Upper lobe of right lung (tissue), 1 donor: ENCODE measurements at regions not wholly inside any gene's neighbourhood (a gene's known extent, or its start where the extent isn't known, plus 50 kb on each side); places are given as distances from the start of the nearest gene placed in this dataset.

ENCODE experiments used
- ATAC-seq: fragments of 200-7000 bp; cut with Tn5 transposase; one replicate; pipeline ENCODE4 v1.9.1; 2020; ENCODE audit warnings: mild to moderate bottlenecking, moderate library complexity
- DNase-seq: peaks from one replicate; pipeline ENCODE4 v3.0.0-alpha.2; 2020
- H3K27ac ChIP-seq: fragments of 200-600 bp; one replicate; pipeline ENCODE4 v1.8.0; 2022
- H3K27me3 ChIP-seq: fragments of 200-600 bp; one replicate; pipeline ENCODE4 v1.8.0; 2022; ENCODE audit warnings: mild to moderate bottlenecking
- H3K36me3 ChIP-seq: fragments of 200-600 bp; one replicate; pipeline ENCODE4 v1.8.0; 2022
- H3K4me1 ChIP-seq: fragments of 200-600 bp; one replicate; pipeline ENCODE4 v1.8.0; 2022
- H3K4me3 ChIP-seq: fragments of 200-600 bp; one replicate; pipeline ENCODE4 v1.8.0; 2022; ENCODE audit warnings: mild to moderate bottlenecking
- H3K9me3 ChIP-seq: fragments of 200-600 bp; one replicate; pipeline ENCODE4 v1.8.0; 2022
- CTCF ChIP-seq: fragments of 200-600 bp; IDR thresholded peaks from one replicate; pipeline ENCODE4 v1.8.0; 2022; ENCODE audit warnings: antibody characterized with exemption
- intact Hi-C: fragments of 100-400 bp; cut with DNase I; formaldehyde crosslinking; loops from one replicate; pipeline ENCODE4 v1.11.0; 2022
- donor health status: DM: no; HTN: yes; CAD: no; lungs with severe emphysema.

- intact Hi-C loops, result no loop called here
- peak; percentile 38 for DNase-seq
- Histone ChIP-seq H3K4me1 (no peaks in the 10 kb centered on the region), H3K27me3 (no peaks in the 10 kb centered on the region), H3K4me3 (no peak overlapping the region), H3K27ac (no peak overlapping the region), H3K9me3 (no peaks in the 10 kb centered on the region), H3K36me3 (no peaks in the 10 kb centered on the region)
- ATAC-seq, result no peak
- TF ChIP-seq CTCF, result no peak
Observed at GRCh38 chr22:48954781-48955311, 872.8 kb downstream of the BRD1 start.

DNA sequence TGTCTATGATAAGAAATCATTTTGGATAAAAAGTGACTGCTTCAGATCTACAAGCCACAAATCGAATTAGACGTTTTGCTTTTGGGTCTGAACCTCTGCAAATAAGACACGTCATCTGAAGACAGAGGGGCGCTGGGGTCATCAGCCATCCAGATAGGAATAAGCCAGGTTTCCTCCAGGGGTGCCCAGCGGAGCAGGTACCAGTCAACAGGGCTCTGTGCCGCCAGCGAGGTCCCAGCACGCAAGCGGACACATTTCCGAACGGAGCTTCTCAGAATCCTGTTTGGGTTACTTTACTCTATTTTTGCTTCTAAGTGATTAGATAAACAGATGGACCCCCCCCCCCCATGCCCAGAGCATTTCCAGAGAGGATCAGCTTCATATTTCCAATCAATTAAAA, 873.8 kb downstream of the BRD1 start:
- intact Hi-C loops, result no loop called here
- Histone ChIP-seq H3K9me3 (no peaks in the 10 kb centered on the region), H3K4me3 (no peak overlapping the region), H3K4me1 (no peaks in the 10 kb centered on the region), H3K27ac (no peak overlapping the region), H3K36me3 (no peaks in the 10 kb centered on the region), H3K27me3 (no peaks in the 10 kb centered on the region)
- TF ChIP-seq CTCF, result no peak
- DNase-seq, result peak; percentile 37
- ATAC-seq, result no peak

DNA sequence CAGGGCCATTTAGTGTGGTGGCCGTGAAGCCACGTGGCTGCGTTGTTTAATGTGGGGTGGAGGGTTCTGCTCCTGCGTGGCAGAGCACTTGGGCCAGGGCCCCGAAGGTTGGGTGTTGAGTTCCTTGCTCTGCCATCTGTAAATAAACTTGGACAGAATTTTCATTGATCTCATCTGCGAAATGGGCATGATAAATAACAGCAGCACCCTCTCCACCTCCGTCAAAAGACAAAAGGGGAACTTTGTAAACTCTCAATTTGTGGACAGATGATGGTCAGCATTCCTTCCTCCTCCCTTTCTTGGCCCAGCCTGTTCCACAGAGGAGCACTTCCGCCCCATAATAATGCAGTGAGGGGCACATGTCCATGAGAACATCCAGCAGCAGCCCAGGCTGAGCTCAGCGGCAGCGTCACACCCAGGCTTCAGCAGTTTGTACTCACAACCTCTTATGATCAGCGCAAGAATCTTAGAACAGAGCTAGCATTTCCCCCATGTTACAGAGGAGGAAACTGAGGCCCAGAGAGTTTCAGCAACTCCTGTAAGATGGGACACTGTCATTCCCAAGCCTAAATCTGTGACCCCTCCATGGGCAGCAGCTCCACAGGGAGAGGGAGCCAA, 874.5 kb downstream of the BRD1 start:
- intact Hi-C loops, result no loop called here
- ATAC-seq (no peak), DNase-seq (peak; percentile 29)
- H3K9me3 ChIP-seq, result no peaks in the 10 kb centered on the region
- no peak overlapping the region for H3K4me3 ChIP-seq
- TF ChIP-seq CTCF, result no peak
- H3K27ac ChIP-seq, result no peak overlapping the region
- H3K4me1 ChIP-seq, result no peaks in the 10 kb centered on the region
- no peaks in the 10 kb centered on the region for H3K36me3 ChIP-seq
- H3K27me3 ChIP-seq, result no peaks in the 10 kb centered on the region

- Histone ChIP-seq H3K27me3 (no peaks in the 10 kb centered on the region), H3K36me3 (no peaks in the 10 kb centered on the region), H3K4me3 (no peak overlapping the region), H3K27ac (no peak overlapping the region), H3K9me3 (no peaks in the 10 kb centered on the region), H3K4me1 (no peaks in the 10 kb centered on the region)
- peak; percentile 53 for DNase-seq
- no peak for TF ChIP-seq CTCF
- intact Hi-C loops, result no loop called here
- no peak for ATAC-seq
Observed at GRCh38 chr22:48952256-48953102, 875.2 kb downstream of the BRD1 start.

DNA sequence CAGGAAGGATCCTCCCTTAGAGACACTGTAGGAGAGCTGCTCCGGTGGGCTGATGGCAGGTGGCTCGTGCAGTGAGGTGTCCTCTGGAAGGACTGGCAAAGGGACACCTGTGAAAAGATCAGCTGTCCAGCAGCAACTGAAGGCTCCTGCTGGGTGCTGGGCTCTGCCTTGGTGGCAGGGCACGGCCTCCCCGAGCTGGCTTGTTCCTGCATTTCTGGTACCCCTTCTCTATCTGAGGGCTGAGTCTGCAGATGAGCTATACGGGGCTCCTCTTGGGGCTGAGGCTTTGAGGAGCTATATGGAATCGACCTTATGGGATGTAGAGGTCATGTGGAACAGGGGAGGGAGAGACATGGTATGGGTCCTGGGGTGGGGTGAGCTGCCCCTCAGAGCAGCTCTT, 875.8 kb downstream of the BRD1 start:
- DNase-seq (no peak), ATAC-seq (no peak)
- Histone ChIP-seq H3K27ac (no peak overlapping the region), H3K27me3 (no peaks in the 10 kb centered on the region), H3K4me3 (no peak overlapping the region), H3K4me1 (no peaks in the 10 kb centered on the region), H3K36me3 (no peaks in the 10 kb centered on the region), H3K9me3 (no peaks in the 10 kb centered on the region)
- no peak for TF ChIP-seq CTCF
- intact Hi-C loops, result no loop called here
